ENCODE measurements at regions not wholly inside any gene's neighbourhood (a gene's known extent, or its start where the extent isn't known, plus 50 kb on each side); places are given as distances from the start of the nearest gene placed in this dataset.
"Not testable (repeated sequence)": the region's sequence is repeated elsewhere in the genome, so short reads cannot be mapped to it uniquely, and the experiment has no call there.

- no peak for DNase-seq
These were observed 198.8 kb downstream of the HIPK3 start for GRCh38 chr11:33455867-33456463.

GRCh38 chr11:33454264-33454663 lies 197.1 kb downstream of the HIPK3 start:
- no peak for DNase-seq

DNA sequence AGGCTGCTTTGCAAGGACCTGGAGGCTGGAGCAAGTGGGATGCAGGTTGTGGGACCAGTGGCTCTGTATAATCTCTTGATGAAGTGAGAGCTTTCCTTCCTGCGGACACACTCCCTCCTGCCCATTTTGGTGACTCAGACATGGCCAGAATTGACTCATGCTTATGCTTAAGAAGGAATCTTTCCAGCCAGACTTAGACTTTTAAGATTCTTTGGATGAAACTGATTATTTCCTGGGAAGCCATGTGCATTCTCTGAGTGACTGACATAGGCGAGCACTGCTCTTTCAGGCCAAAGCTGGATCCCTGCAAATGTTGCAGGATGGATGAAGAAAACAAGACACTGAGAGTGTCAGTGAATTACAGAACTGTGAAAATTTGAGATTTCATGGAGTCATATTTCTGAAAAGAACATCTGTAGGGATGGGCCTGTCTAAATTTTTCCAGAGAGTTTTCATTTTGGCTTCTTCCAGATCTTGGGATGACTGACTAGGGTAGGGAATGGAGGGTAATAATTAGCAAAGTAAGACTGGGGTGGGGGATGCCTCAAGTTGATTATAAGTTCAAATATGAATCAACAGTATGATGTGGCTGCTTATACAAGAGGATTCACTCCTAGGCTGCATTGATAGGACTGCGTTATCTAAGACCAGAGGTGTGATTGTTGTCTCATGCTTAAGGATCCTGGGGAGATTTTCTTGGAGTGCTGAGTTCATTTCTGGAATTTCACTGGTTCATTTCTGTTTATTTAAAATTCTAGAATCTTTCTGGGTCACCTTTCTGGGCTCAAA lies 195.8 kb downstream of the HIPK3 start:
- DNase-seq = no peak

- no peak for DNase-seq
These were observed 194.2 kb downstream of the HIPK3 start for GRCh38 chr11:33451364-33451763.

GRCh38 chr11:33449798-33450197 lies 192.6 kb downstream of the HIPK3 start:
- DNase-seq = no peak

DNA sequence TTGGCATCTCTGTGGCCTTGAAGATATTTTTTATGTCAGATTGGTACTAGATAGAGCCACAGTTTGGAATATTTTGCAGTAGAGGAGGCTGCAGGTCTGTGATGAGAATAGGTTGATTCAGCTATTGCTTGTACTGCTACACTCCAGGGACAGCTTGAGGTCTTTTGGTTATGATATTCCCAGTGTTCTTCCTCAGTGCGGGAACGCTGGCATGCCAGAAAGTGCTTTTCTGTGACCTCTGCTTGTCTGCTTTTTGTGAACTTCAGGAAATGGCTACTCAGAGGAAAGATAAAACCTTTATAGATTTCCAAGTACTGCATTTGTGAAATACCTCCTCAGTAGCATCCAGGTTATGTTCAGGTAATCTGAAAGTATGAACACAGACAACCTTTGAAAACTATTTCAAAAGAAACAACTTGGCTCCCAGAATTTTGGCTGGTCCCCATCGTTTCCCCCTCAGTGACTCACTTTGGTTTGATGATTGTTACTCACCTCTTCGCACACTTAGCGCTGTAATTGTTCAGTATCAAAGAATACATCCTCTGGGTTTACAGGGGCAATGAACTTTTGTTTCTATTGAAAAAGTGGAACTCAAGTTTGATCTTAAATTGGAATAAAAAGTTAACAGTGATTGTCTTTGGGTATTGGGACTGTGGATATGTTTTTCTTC lies 191.4 kb downstream of the HIPK3 start:
- no peak for DNase-seq

- no peak for DNase-seq
These were observed 188.6 kb downstream of the HIPK3 start for GRCh38 chr11:33445761-33446161.

- DNase-seq = no peak
These were observed 187.8 kb downstream of the HIPK3 start for GRCh38 chr11:33444835-33445594.

- DNase-seq = no peak
These were observed 186.5 kb downstream of the HIPK3 start for GRCh38 chr11:33443684-33444083.

GRCh38 chr11:33438301-33438700 lies 181.1 kb downstream of the HIPK3 start:
- DNase-seq = no peak

DNA sequence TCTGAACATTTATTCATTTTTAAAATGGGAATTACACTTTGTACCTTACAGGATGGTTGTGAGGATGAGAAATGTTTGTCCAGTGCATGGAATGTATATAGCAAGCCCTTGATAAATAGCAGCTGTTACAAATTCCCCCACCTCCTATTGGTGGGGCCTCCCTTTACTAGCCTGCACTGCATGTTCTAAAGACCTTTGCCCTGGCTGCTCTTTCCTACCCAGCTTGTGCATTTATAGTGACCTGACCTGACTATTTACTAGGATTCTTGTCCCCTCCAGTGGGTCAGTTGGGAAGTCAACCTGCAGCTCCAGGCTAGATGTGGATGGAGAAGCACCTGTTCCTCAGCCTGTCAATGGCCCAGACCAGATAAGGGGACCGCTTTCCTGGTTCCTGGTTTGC lies 180.3 kb downstream of the HIPK3 start:
- DNase-seq = no peak

DNA sequence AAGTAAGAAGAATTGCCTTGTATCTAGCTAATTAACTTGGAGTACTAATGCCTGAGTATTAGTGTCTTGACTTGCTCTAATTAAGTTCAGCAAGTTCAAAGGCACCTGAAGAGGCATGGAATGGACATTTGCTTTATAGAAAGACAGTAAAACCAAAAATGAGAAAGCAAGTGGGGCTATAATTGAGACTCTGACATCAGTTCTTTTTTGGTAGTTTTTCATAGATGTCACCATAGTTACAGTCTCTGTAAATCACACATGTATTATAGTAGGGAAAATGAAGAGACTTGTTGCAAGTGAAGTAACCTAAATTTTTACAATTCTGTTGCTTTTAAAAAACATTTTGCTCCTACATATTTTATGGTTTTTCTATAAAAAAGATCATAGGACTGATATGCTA lies 178.0 kb downstream of the HIPK3 start:
- no peak for DNase-seq

GRCh38 chr11:33434294-33434693 lies 177.1 kb downstream of the HIPK3 start:
- DNase-seq = no peak

- DNase-seq = not testable (repeated sequence)
These were observed 171.3 kb downstream of the HIPK3 start for GRCh38 chr11:33428435-33428834.

DNA sequence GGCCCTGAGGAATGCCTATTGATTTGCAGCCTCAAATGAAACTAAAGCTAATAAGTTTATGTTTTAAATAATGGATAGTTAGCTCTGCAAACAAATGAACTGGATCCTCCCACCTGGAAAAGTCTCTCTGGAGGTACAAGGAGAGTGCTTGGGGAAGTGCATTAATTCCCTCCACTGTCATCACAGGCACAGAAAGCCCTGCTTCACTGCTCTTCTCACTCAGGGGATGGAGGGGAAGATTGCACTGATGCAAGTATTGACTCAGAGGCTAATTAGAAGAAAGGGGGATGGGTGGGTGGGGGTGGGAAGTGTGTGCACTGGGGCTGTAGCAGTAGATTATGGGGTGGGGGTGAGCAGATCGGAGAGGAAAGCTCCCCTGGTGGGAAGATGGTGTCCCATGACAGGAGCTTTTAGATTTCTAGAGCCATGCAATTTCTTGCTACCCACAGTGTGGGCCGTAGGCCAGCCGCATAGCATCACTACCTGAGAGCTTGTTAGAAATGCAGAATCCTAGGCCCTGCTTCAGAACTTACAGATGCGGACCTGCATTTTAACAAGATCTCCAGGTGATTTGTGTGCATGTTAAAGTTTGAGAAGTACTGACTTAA lies 163.9 kb downstream of the HIPK3 start:
- DNase-seq = no peak

DNA sequence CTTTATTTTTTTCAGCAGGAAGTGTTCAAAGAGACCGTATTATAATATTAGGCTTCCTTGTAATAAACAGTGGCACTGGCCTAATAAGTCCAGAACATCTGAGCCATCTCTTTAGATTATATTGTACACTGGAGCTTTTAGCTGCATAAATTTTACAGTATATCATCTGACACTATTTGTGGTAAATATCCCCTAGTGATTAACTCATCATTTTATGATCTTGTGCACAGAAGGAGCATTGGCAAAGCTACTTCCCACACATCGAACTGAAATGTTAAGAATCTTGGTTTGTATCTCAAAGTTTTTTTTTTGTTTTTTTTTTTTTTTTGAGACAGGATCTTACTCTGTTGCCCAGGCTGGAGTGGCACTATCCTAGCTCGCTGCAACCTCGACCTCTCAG lies 162.7 kb downstream of the HIPK3 start:
- DNase-seq = no peak

DNA sequence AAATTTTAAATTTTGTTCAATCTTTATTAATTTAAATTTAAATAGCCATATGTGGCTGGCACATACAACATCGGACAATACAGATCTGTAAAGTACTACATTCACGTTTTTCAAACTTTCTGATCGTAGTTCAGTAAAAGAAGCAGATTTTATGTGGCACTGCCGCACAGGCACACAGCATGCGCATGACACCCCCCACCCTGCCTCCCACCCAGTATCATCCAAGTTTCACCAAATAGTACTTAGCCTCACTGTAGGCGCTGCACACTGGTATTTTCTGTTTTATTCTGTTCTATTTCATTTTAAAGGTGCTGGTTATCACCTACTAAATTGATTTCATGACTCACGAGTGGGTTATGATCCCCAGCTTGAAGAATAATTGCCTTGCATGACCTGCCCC lies 159.9 kb downstream of the HIPK3 start:
- no peak for DNase-seq

GRCh38 chr11:33413301-33413700 lies 156.1 kb downstream of the HIPK3 start:
- DNase-seq = no peak

- DNase-seq = no peak
These were observed 155.1 kb downstream of the HIPK3 start for GRCh38 chr11:33412241-33412640.

DNA sequence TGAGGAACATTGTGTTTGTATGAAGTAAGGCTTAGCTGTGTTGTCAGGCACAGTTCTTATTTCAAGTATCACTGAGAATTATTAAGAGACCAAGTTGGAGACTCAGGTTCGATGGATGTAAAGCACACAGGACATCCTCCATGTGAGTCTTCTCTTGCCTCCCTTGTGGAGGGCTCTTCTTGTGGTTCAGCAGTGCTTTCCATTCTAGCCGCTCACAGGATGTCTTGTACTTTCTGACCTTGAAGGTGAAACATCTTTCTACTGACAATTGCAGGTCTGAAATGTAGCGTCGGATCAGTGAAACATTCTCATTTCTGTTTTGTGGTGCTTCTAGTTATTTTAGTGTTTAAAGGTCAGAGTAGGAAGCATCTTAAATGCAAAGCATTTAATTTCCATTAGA lies 154.6 kb downstream of the HIPK3 start:
- no peak for DNase-seq

DNA sequence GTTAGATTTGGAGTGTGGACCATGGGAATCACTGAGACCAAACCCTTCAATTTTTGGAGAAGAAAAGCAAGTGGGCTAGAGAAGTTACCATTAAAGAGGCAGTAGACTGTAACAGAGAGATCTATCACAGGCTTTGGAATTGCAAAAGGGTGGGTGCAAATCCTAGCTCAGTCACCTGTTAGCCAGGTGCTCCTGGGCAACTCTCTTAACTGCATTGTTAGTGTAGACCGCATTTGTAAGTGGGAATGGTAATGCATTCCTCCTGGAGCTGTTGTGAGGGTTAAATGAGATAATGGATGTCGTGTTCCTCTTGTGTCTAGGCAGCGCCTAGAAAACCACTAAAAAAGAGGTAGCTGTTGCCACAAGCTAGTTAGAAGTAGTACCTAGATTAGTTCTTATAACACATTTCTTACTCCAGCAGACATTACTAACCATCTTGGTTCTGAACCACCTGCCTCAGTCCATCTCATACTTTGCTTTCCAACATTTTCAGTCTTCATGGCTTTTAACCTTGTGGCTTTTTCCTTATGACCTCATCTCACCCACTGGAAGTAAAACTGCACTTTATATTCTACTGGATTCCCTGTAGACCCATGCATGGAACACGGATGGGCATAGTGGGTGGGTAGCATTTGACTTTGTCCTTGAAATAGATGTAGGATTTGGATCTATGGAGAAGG lies 153.0 kb downstream of the HIPK3 start:
- no peak for DNase-seq

All from activated T-cell treated with anti-CD3 and anti-CD28 coated beads, Interleukin-2, amount 50 U/mL, for 48 hours (primary cell).